Tibial nerve (tissue), 4 donors: ENCODE measurements at regions not wholly inside any gene's neighbourhood (a gene's known extent, or its start where the extent isn't known, plus 50 kb on each side); places are given as distances from the start of the nearest gene placed in this dataset.

Experiments used
- DNase-seq, 2 donors: peaks; one replicate each; pipeline ENCODE4 v3.0.0-alpha.2; 2019; ENCODE audit warnings: low spot score in 2 of 2
- H3K27ac ChIP-seq, 4 donors: fragments of 200-600 bp; sonication (generic) in 3 of 4; one replicate each; pipeline ENCODE4 v1.5.1; 2017 to 2019; ENCODE audit warnings: mild to moderate bottlenecking in 1 of 4
- H3K27me3 ChIP-seq, 2 donors: fragments of 200-600 bp; sonication (generic) in 1 of 2; one replicate each; pipeline versions ENCODE4 v1.5.1 to v1.6.0; 2017 to 2019
- H3K36me3 ChIP-seq, 3 donors: fragments of 200-600 bp; sonication (generic); one replicate each; pipeline ENCODE4 v1.5.1; 2018 to 2019
- H3K4me1 ChIP-seq, 4 donors: fragments of 200-600 bp; sonication (generic) in 3 of 4; one replicate each; pipeline ENCODE4 v1.5.1; 2017 to 2019
- H3K4me3 ChIP-seq, 4 donors: fragments of 200-600 bp; sonication (generic) in 3 of 4; one replicate each; pipeline ENCODE4 v1.5.1; 2017 to 2019; ENCODE audit warnings: mild to moderate bottlenecking in 1 of 4, moderate library complexity in 1 of 4
- H3K9me3 ChIP-seq, 4 donors: fragments of 200-600 bp; sonication (generic) in 3 of 4; one replicate each; pipeline ENCODE4 v1.5.1; 2017 to 2019
- CTCF ChIP-seq, 5 experiments: fragments of 200-600 bp in 3 of 5; fragments of 450-650 bp in 2 of 5; sonication (generic) in 3 of 5; IDR thresholded peaks; one replicate each; pipeline ENCODE4 v1.5.1; 2016 to 2019; ENCODE audit warnings: antibody characterized with exemption in 5 of 5, mild to moderate bottlenecking in 3 of 5, moderate library complexity in 2 of 5
- EP300 ChIP-seq, 2 donors: sonication (generic); formaldehyde crosslinking; IDR thresholded peaks; one replicate each; pipeline ENCODE4 v1.6.1; 2017; ENCODE audit warnings: antibody characterized with exemption in 2 of 2, mild to moderate bottlenecking in 1 of 2
- POLR2A ChIP-seq, 2 donors: fragments of 450-650 bp; IDR thresholded peaks; one replicate each; pipeline ENCODE4 v1.6.1; 2017; ENCODE audit warnings: antibody characterized with exemption in 2 of 2, mild to moderate bottlenecking in 2 of 2, moderate library complexity in 2 of 2
- WGBS, 2 donors: methylation state at CpG; one replicate each; pipeline ENCODE4 v1.1.5; 2018; 5-methylcytosine and 5-hydroxymethylcytosine counted together

GRCh38 chr13:50235604-50236342, 220.5 kb downstream of the KCNRG start:
- H3K27me3 ChIP-seq = no peaks in the 10 kb centered on the region
- TF ChIP-seq EP300 (IDR thresholded peaks at IDR 0.05) (no peak), POLR2A (IDR thresholded peaks at IDR 0.05) (no peak), CTCF (IDR thresholded peaks at IDR 0.05) (no peak)
- 72 to 79% methylated on average over 6 of the region's 6 CpGs for WGBS, 2 donors
- H3K4me3 ChIP-seq = no peak overlapping the region
- peaks cover 0 to 14% (median 3%) of the 10 kb centered on the region in 4 donors for H3K4me1 ChIP-seq
- H3K9me3 ChIP-seq = no peaks in the 10 kb centered on the region
- H3K36me3 ChIP-seq = no peaks in the 10 kb centered on the region
- H3K27ac ChIP-seq = no peak overlapping the region
- DNase-seq = no peak

- H3K36me3 ChIP-seq = no peaks in the 10 kb centered on the region
- 21 to 33% methylated on average over 9 of the region's 9 CpGs for WGBS, 2 donors
- H3K27me3 ChIP-seq = no peaks in the 10 kb centered on the region
- H3K9me3 ChIP-seq = no peaks in the 10 kb centered on the region
- TF ChIP-seq POLR2A (IDR thresholded peaks at IDR 0.05) (no peak), EP300 (IDR thresholded peaks at IDR 0.05) (no peak), CTCF (IDR thresholded peaks at IDR 0.05) (no peak)
- DNase-seq = no peak
- H3K4me1 ChIP-seq = peaks cover 0 to 19% (median 5%) of the 10 kb centered on the region in 4 donors
- H3K4me3 ChIP-seq = peak overlapping the region in 2 of 4 donors; percentile 16 to 17
- peak overlapping the region in 1 of 4 donors; percentile 31 for H3K27ac ChIP-seq
Observed at GRCh38 chr13:50236898-50237318, 221.7 kb downstream of the KCNRG start.

- H3K36me3 ChIP-seq = no peaks in the 10 kb centered on the region
- H3K27ac ChIP-seq = no peak overlapping the region
- no peak for DNase-seq
- H3K27me3 ChIP-seq = no peaks in the 10 kb centered on the region
- no peaks in the 10 kb centered on the region for H3K9me3 ChIP-seq
- no peak for TF ChIP-seq POLR2A (IDR thresholded peaks at IDR 0.05)
- H3K4me3 ChIP-seq = no peak overlapping the region
- peaks cover 0 to 23% (median 5%) of the 10 kb centered on the region in 4 donors for H3K4me1 ChIP-seq
- WGBS, 2 donors = 96 to 98% methylated on average over 1 of the region's 1 CpG
Observed at GRCh38 chr13:50238922-50239321, 223.7 kb downstream of the KCNRG start.

- 50 to 52% methylated on average over 4 of the region's 4 CpGs for WGBS, 2 donors
Observed at GRCh38 chr13:50241479-50241878, 226.2 kb downstream of the KCNRG start.

GRCh38 chr13:50243931-50244330, 228.7 kb downstream of the KCNRG start:
- 19 to 33% methylated on average over 2 of the region's 2 CpGs for WGBS, 2 donors
- Histone ChIP-seq H3K27me3 (no peaks in the 10 kb centered on the region), H3K36me3 (no peaks in the 10 kb centered on the region), H3K4me1 (peaks cover 0 to 28% (median 1%) of the 10 kb centered on the region in 4 donors), H3K27ac (peak overlapping the region in 1 of 4 donors; percentile 52), H3K9me3 (no peaks in the 10 kb centered on the region), H3K4me3 (no peak overlapping the region)
- TF ChIP-seq CTCF (IDR thresholded peaks at IDR 0.05) (no peak), POLR2A (IDR thresholded peaks at IDR 0.05) (no peak), EP300 (IDR thresholded peaks at IDR 0.05) (no peak)
- DNase-seq = no peak

More at GRCh38 chr13:50241479-50241878, 226.2 kb downstream of the KCNRG start:
- Histone ChIP-seq H3K4me3 (no peak overlapping the region), H3K4me1 (peaks cover 0 to 40% (median 2%) of the 10 kb centered on the region in 4 donors), H3K9me3 (no peaks in the 10 kb centered on the region), H3K36me3 (no peaks in the 10 kb centered on the region), H3K27ac (peak overlapping the region in 2 of 4 donors; percentile 40 to 54), H3K27me3 (no peaks in the 10 kb centered on the region)
- TF ChIP-seq POLR2A (IDR thresholded peaks at IDR 0.05) (no peak), CTCF (IDR thresholded peaks at IDR 0.05) (no peak), EP300 (IDR thresholded peaks at IDR 0.05) (no peak)
- DNase-seq = no peak
